ENCODE measurements at regions not wholly inside any gene's neighbourhood (a gene's known extent, or its start where the extent isn't known, plus 50 kb on each side); places are given as distances from the start of the nearest gene placed in this dataset.

DNA sequence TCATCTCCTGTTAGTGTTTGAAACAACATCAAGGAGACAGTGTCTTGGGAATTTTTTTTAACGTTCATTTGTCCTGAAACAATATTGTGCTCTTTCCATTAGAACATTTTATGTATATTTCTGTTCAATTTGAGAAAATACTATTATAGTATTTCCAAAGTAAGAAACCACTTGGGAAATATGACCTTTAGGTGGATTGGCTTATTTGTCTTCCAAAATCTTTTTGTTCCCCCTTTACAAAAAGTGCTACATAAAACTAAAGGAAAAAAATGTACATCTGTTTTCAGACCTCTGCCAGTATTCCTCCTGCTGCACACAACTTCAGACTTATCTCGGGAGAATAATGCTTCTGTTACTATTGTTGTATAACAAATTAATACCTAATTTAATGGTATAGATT is 165.9 kb upstream of the AGTR1 start:
- no peak for DNase-seq (ENCODE audit: low read depth in 1 of 2, low spot score in 1 of 2)
- Histone ChIP-seq H3K27ac (replicated peaks) (no peak overlapping the region), H3K27me3 (ENCODE audit: insufficient read depth, poor library complexity, severe bottlenecking) (no peaks in the 10 kb centered on the region), H3K4me3 (replicated peaks; ENCODE audit: insufficient read depth, low read length) (no peak overlapping the region)
- TF ChIP-seq SPI1 (IDR thresholded peaks at IDR 0.05; ENCODE audit: borderline replicate concordance, low read depth) (no peak), GABPA (IDR thresholded peaks at IDR 0.05; ENCODE audit: low read depth) (no peak), POLR2AphosphoS5 (IDR thresholded peaks at IDR 0.05; ENCODE audit: low read depth) (no peak)
- TF ChIP-seq, protein P1, sequence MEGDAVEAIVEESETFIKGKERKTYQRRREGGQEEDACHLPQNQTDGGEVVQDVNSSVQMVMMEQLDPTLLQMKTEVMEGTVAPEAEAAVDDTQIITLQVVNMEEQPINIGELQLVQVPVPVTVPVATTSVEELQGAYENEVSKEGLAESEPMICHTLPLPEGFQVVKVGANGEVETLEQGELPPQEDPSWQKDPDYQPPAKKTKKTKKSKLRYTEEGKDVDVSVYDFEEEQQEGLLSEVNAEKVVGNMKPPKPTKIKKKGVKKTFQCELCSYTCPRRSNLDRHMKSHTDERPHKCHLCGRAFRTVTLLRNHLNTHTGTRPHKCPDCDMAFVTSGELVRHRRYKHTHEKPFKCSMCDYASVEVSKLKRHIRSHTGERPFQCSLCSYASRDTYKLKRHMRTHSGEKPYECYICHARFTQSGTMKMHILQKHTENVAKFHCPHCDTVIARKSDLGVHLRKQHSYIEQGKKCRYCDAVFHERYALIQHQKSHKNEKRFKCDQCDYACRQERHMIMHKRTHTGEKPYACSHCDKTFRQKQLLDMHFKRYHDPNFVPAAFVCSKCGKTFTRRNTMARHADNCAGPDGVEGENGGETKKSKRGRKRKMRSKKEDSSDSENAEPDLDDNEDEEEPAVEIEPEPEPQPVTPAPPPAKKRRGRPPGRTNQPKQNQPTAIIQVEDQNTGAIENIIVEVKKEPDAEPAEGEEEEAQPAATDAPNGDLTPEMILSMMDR (IDR thresholded peaks at IDR 0.05; ENCODE audit: insufficient read depth, low read length), result no peak
- TF ChIP-seq, protein P2, sequence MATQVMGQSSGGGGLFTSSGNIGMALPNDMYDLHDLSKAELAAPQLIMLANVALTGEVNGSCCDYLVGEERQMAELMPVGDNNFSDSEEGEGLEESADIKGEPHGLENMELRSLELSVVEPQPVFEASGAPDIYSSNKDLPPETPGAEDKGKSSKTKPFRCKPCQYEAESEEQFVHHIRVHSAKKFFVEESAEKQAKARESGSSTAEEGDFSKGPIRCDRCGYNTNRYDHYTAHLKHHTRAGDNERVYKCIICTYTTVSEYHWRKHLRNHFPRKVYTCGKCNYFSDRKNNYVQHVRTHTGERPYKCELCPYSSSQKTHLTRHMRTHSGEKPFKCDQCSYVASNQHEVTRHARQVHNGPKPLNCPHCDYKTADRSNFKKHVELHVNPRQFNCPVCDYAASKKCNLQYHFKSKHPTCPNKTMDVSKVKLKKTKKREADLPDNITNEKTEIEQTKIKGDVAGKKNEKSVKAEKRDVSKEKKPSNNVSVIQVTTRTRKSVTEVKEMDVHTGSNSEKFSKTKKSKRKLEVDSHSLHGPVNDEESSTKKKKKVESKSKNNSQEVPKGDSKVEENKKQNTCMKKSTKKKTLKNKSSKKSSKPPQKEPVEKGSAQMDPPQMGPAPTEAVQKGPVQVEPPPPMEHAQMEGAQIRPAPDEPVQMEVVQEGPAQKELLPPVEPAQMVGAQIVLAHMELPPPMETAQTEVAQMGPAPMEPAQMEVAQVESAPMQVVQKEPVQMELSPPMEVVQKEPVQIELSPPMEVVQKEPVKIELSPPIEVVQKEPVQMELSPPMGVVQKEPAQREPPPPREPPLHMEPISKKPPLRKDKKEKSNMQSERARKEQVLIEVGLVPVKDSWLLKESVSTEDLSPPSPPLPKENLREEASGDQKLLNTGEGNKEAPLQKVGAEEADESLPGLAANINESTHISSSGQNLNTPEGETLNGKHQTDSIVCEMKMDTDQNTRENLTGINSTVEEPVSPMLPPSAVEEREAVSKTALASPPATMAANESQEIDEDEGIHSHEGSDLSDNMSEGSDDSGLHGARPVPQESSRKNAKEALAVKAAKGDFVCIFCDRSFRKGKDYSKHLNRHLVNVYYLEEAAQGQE (IDR thresholded peaks at IDR 0.05; ENCODE audit: insufficient replicate concordance, low read depth), result no peak

- TF ChIP-seq, protein P2 (IDR thresholded peaks at IDR 0.05; ENCODE audit: insufficient replicate concordance, low read depth), result no peak
- no peak for TF ChIP-seq POLR2AphosphoS5 (IDR thresholded peaks at IDR 0.05; ENCODE audit: low read depth)
- TF ChIP-seq SPI1 (IDR thresholded peaks at IDR 0.05; ENCODE audit: borderline replicate concordance, low read depth), result no peak
- no peak for TF ChIP-seq GABPA (IDR thresholded peaks at IDR 0.05; ENCODE audit: low read depth)
- TF ChIP-seq, protein P1 (IDR thresholded peaks at IDR 0.05; ENCODE audit: insufficient read depth, low read length), result no peak
- Histone ChIP-seq H3K4me3 (replicated peaks; ENCODE audit: insufficient read depth, low read length) (no peak overlapping the region), H3K27ac (replicated peaks) (no peak overlapping the region), H3K27me3 (ENCODE audit: insufficient read depth, poor library complexity, severe bottlenecking) (no peaks in the 10 kb centered on the region)
- DNase-seq (ENCODE audit: low read depth in 1 of 2, low spot score in 1 of 2), result no peak
These were observed 165.4 kb upstream of the AGTR1 start for GRCh38 chr3:148532326-148532725.

- Histone ChIP-seq H3K27me3 (ENCODE audit: insufficient read depth, poor library complexity, severe bottlenecking) (no peaks in the 10 kb centered on the region), H3K27ac (replicated peaks) (no peak overlapping the region), H3K4me3 (replicated peaks; ENCODE audit: insufficient read depth, low read length) (no peak overlapping the region)
- TF ChIP-seq, protein P2 (IDR thresholded peaks at IDR 0.05; ENCODE audit: insufficient replicate concordance, low read depth), result no peak
- TF ChIP-seq SPI1 (IDR thresholded peaks at IDR 0.05; ENCODE audit: borderline replicate concordance, low read depth) (no peak), GABPA (IDR thresholded peaks at IDR 0.05; ENCODE audit: low read depth) (no peak), POLR2AphosphoS5 (IDR thresholded peaks at IDR 0.05; ENCODE audit: low read depth) (no peak)
- TF ChIP-seq, protein P1 (IDR thresholded peaks at IDR 0.05; ENCODE audit: insufficient read depth, low read length), result no peak
- no peak for DNase-seq (ENCODE audit: low read depth in 1 of 2, low spot score in 1 of 2)
These were observed 164.9 kb upstream of the AGTR1 start for GRCh38 chr3:148532774-148533173.

All from HL-60 (cell line).